Activated naive CD4-positive, alpha-beta T cell treated with anti-CD3 and anti-CD28 coated beads, Interleukin-2, amount 10 ng/mL, durations not matched to agents 7 days and 5 days (primary cell): ENCODE measurements at regions not wholly inside any gene's neighbourhood (a gene's known extent, or its start where the extent isn't known, plus 50 kb on each side); places are given as distances from the start of the nearest gene placed in this dataset.

Experiments used
- CTCF ChIA-PET: fragments of 350-600 bp; sonication (Branson Sonifier 250); formaldehyde crosslinking; loops from one replicate; lab custom pipeline; 2021; ENCODE audit warnings: antibody characterized with exemption; lab: Charles Lee
- DNase-seq: peaks from one replicate; pipeline ENCODE4 v3.0.0-alpha.2; 2020
- H3K27ac Mint-ChIP-seq: one replicate; pipeline ENCODE4 v1.8.0; 2021; ENCODE audit warnings: mild to moderate bottlenecking, moderate library complexity, mixed read lengths
- H3K27me3 Mint-ChIP-seq: one replicate; pipeline ENCODE4 v1.8.0; 2021; ENCODE audit warnings: mild to moderate bottlenecking, mixed read lengths
- H3K36me3 Mint-ChIP-seq: one replicate; pipeline ENCODE4 v1.8.0; 2021; ENCODE audit warnings: mixed read lengths
- H3K4me1 Mint-ChIP-seq: one replicate; pipeline ENCODE4 v1.8.0; 2021; ENCODE audit warnings: mixed read lengths
- H3K4me3 Mint-ChIP-seq: one replicate; pipeline ENCODE4 v1.8.0; 2021; ENCODE audit warnings: mild to moderate bottlenecking, moderate library complexity, mixed read lengths
- H3K9me3 Mint-ChIP-seq: one replicate; pipeline ENCODE4 v1.8.0; 2021; ENCODE audit warnings: mixed read lengths

DNA sequence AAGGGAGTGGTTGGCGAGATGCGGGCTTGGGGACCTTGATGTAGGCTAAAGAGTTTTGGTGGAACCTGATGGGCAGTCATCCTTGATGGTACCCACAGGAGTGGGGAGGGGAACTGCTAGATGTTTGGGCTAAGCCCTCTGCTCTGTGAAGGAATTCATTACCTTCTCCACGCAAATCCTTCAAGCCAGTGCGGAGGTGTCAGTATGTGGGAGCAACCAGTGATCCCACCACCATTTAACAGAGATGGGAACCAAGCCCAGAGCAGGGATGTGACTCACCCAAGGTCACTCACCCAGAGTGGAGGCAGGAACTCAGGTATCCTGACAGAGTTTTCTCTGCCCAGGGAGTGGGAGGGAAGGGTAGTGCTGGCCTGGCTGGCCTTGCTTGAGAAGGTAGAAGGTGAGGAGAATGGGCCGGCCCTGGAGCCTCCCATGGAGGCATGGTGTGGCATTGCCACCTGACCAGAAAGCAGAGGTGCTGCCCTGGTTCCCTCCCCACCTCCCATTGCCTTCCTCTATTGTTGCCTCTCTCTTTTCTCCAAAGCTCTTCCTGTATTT, 51.2 kb upstream of the STUM start:
- CTCF ChIA-PET = no interaction called here
- H3K4me3 Mint-ChIP-seq = no peak overlapping the region
- no peaks in the 10 kb centered on the region for H3K36me3 Mint-ChIP-seq
- no peak for DNase-seq
- no peak overlapping the region for H3K27ac Mint-ChIP-seq
- H3K4me1 Mint-ChIP-seq = no peaks in the 10 kb centered on the region
- H3K9me3 Mint-ChIP-seq = no peaks in the 10 kb centered on the region
- H3K27me3 Mint-ChIP-seq = peaks cover 22% of the 10 kb centered on the region

GRCh38 chr1:226497991-226498639, 50.4 kb upstream of the STUM start:
- H3K36me3 Mint-ChIP-seq = no peaks in the 10 kb centered on the region

GRCh38 chr1:226498640-226499008, 49.9 kb upstream of the STUM start:
- CTCF ChIA-PET = no interaction called here
- H3K36me3 Mint-ChIP-seq = no peaks in the 10 kb centered on the region
- no peak overlapping the region for H3K4me3 Mint-ChIP-seq
- no peaks in the 10 kb centered on the region for H3K4me1 Mint-ChIP-seq
- no peak overlapping the region for H3K27ac Mint-ChIP-seq
- no peak for DNase-seq
- H3K9me3 Mint-ChIP-seq = no peaks in the 10 kb centered on the region
- peaks cover 28% of the 10 kb centered on the region for H3K27me3 Mint-ChIP-seq

More at GRCh38 chr1:226497991-226498639, 50.4 kb upstream of the STUM start:
- CTCF ChIA-PET = no interaction called here
- Mint-ChIP-seq H3K4me3 (no peak overlapping the region), H3K4me1 (no peaks in the 10 kb centered on the region), H3K27me3 (peaks cover 26% of the 10 kb centered on the region), H3K27ac (no peak overlapping the region), H3K9me3 (no peaks in the 10 kb centered on the region)
- DNase-seq = no peak
